ENCODE measurements at regions not wholly inside any gene's neighbourhood (a gene's known extent, or its start where the extent isn't known, plus 50 kb on each side); places are given as distances from the start of the nearest gene placed in this dataset.

DNA sequence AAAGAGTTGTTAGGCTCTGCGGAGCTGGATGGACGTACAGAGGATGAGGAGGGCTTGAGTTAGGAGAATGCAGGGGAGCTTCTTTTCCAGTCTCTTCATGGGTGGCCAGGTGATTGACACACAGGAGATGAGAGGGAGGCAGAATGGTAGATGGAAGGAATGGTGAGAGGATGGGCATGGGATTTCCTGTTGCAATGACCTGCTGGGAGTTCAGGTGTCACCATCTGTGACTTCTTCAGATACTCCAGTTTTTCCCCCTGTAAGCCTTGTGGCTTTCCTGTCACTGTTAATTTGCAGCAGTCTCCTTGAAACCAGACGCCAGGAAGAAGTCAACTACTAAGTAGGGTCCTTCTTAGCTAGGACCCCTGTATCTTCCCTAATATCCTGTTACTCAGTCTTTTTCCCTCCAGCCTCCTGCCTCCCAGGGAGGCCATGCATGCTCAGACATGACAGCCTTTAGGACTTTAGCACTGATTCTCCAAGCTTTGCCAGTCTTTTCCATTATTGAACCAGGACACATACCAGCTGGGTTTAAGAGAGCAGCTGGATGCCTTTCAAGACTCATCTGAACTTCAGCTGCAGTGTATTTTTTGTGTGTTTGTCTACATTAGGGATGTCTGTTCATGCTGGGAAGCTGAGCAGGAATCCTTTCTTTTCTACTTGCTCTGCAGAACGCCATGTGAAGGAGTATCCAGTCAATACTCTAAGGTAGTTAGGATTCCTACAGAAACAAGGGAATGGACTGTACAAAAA lies 67.2 kb upstream of the CD180 start:
- TF ChIP-seq, protein P1, sequence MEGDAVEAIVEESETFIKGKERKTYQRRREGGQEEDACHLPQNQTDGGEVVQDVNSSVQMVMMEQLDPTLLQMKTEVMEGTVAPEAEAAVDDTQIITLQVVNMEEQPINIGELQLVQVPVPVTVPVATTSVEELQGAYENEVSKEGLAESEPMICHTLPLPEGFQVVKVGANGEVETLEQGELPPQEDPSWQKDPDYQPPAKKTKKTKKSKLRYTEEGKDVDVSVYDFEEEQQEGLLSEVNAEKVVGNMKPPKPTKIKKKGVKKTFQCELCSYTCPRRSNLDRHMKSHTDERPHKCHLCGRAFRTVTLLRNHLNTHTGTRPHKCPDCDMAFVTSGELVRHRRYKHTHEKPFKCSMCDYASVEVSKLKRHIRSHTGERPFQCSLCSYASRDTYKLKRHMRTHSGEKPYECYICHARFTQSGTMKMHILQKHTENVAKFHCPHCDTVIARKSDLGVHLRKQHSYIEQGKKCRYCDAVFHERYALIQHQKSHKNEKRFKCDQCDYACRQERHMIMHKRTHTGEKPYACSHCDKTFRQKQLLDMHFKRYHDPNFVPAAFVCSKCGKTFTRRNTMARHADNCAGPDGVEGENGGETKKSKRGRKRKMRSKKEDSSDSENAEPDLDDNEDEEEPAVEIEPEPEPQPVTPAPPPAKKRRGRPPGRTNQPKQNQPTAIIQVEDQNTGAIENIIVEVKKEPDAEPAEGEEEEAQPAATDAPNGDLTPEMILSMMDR (IDR thresholded peaks at IDR 0.05): no peak
- TF ChIP-seq POLR2A (IDR thresholded peaks at IDR 0.05): no peak
